PC-3 (cell line): ENCODE measurements at regions not wholly inside any gene's neighbourhood (a gene's known extent, or its start where the extent isn't known, plus 50 kb on each side); places are given as distances from the start of the nearest gene placed in this dataset.

Experiments
- EZH2 ChIP-seq: fragments of 300-600 bp; sonication (generic); IDR thresholded peaks from one replicate; pipeline ENCODE4 v1.6.1; 2017; ENCODE audit warnings: antibody characterized with exemption, mild to moderate bottlenecking, low read length; ENCODE audit not compliant: unreplicated experiment
- EZH2phosphoT487 ChIP-seq: fragments of 300-600 bp; sonication (generic); IDR thresholded peaks from 2 replicates; pipeline ENCODE4 v1.6.1; 2018; ENCODE audit warnings: mild to moderate bottlenecking, antibody characterized with exemption, low read length, borderline replicate concordance

DNA sequence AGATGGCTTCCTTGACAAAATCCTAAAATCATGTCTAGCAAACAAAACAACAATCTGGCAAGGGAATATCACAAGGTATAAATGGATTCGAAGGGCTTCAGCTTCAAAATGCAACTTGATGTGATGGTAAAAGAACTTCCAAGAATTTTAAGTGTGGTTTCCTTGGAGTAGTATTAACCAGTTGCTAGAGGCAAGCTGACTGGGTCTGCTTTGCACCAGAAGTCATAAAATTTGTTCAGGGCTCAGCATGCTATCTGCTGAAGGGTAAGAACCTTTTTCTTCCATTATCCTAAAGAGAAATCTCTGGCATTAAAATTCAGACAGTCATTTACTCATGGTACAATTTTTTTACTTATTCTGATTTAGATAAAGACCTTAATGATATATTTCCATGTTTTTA is 516.7 kb downstream of the TXNL1 start:
- TF ChIP-seq EZH2: no peak
- no peak for TF ChIP-seq EZH2phosphoT487
